T-helper 17 cell (primary cell): ENCODE measurements at regions not wholly inside any gene's neighbourhood (a gene's known extent, or its start where the extent isn't known, plus 50 kb on each side); places are given as distances from the start of the nearest gene placed in this dataset.

Source experiments
- ATAC-seq: fragments of 150-1000 bp; cut with Tn5 transposase; 2 replicates; pipeline ENCODE4 v1.10.0; 2021; ENCODE audit warnings: mild to moderate bottlenecking, moderate library complexity
- DNase-seq, 3 donors: peaks; one replicate each; pipeline versions ENCODE4 v3.0.0 to v3.0.0-alpha.2; 2020 to 2021
- H3K9me3 ChIP-seq: one replicate; pipeline ENCODE4 v1.7.0; 2013; ENCODE audit warnings: low read length, mild to moderate bottlenecking; ENCODE audit not compliant: control insufficient read depth, poor library complexity, severe bottlenecking
- H3K27ac Mint-ChIP-seq: one replicate; pipeline ENCODE4 v1.8.0; 2022; ENCODE audit warnings: mild to moderate bottlenecking, moderate library complexity, mixed read lengths
- H3K27me3 Mint-ChIP-seq: one replicate; pipeline ENCODE4 v1.8.0; 2022; ENCODE audit warnings: mixed read lengths
- H3K36me3 Mint-ChIP-seq: one replicate; pipeline ENCODE4 v1.8.0; 2022; ENCODE audit warnings: low read depth, mixed read lengths
- H3K4me1 Mint-ChIP-seq: one replicate; pipeline ENCODE4 v1.8.0; 2022; ENCODE audit warnings: mild to moderate bottlenecking, mixed read lengths
- H3K4me3 Mint-ChIP-seq: one replicate; pipeline ENCODE4 v1.8.0; 2022; ENCODE audit warnings: mild to moderate bottlenecking, moderate library complexity, mixed read lengths

DNA sequence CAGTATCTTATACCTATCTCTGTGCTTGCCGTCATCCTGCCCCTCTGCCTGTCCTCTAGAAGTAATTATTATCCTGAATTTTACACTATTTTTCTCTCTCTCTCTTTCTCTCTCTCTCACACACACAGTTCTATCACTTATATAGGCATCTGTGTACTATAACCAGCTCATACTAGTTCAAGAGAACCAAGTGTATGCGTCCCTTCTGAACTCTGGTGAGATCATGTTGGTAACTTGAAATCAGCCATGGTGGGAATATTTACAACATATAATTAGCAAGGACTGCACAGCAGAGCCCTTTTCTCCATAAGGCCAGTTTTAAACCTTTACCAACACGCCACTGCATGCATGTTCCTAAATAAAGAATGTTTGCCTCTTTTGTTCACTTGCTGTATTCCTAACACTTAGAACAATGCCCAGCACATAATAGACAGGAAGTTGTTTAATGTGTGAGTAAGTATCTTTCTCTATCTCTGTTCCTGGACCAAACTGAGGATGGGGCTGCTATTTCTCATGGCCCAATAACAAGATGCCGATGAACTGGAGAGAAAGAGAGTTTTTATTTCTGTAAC lies 51.1 kb upstream of the IL21 start:
- Mint-ChIP-seq H3K36me3 (peaks cover 5% of the 10 kb centered on the region), H3K4me1 (peaks cover 22% of the 10 kb centered on the region), H3K27ac (no peak overlapping the region), H3K27me3 (peaks cover 2% of the 10 kb centered on the region), H3K4me3 (no peak overlapping the region)
- DNase-seq (no peak), ATAC-seq (no peak)
- H3K9me3 ChIP-seq, result no peaks in the 10 kb centered on the region

DNA sequence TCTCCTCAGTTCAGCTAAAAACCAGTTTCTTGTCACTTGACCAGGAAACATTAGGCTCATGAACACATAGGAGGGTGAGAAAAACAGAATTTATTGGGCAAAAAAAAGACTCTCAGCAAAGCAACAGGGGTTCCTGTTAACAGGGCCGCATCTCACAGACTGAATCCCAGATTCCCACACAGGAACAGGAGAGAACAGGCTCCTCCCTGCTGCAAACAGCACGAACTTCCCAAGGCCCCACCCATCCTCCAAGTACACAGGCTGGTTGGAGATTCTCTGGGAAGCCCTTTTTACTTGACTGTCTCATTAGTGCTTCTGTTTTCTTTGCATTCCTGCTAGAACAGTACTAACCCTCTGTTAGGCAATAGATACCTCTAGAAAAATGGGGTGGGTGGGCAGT lies 52.4 kb upstream of the IL21 start:
- Mint-ChIP-seq H3K4me1 (peaks cover 16% of the 10 kb centered on the region), H3K27ac (no peak overlapping the region), H3K27me3 (peaks cover 9% of the 10 kb centered on the region)

DNA sequence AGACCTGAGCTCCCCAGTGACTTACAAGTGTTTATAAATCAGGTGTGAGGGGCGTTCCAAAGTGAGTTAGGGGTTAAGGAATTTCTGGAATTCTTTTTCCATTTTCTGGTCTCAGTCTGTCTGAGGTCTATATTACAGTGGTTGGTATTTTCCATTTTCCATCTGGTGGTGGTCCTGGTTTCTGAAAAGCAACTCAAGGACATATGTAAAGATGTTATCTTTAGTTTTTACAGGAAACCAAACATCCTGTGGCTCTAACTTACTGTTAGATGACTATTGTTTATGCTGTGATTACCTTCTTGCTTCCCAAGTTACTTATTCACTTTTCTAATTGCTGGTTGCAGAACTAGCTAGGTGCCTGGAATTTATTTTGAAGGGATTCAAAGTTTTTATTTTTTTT lies 53.5 kb upstream of the IL21 start:
- H3K27me3 Mint-ChIP-seq, result peaks cover 9% of the 10 kb centered on the region
- ATAC-seq (no peak), DNase-seq (no peak)
- peaks cover 9% of the 10 kb centered on the region for H3K4me1 Mint-ChIP-seq
- no peaks in the 10 kb centered on the region for H3K9me3 ChIP-seq
- no peak overlapping the region for H3K4me3 Mint-ChIP-seq
- H3K27ac Mint-ChIP-seq, result peak overlapping the region; percentile 11
- no peaks in the 10 kb centered on the region for H3K36me3 Mint-ChIP-seq

More for the DNA sequence above, 52.4 kb upstream of the IL21 start:
- H3K9me3 ChIP-seq, result no peaks in the 10 kb centered on the region
- DNase-seq (no peak), ATAC-seq (no peak)
- Mint-ChIP-seq H3K4me3 (no peak overlapping the region), H3K36me3 (peaks cover 5% of the 10 kb centered on the region)

DNA sequence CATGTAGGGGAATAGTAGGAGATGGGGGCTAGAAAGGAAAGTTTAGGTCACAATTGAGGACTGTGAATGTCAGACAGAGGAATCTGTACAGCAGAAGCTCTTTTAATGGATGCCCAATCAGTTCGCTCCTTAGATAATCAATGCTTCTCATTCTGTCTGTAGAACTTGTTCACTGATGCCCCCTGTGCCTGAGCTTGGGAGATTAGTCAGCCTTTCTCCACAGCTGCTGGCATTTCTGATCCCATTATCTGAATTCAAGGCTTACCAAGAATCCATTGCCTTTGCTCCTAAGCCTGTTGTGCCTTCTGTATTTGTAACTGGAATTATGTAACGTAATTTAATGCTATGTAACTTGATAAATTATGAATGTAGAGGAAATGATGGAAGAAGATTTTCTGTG lies 53.2 kb upstream of the BBS12 start:
- no peak overlapping the region for H3K27ac Mint-ChIP-seq
- no peak for ATAC-seq
- peaks cover 2% of the 10 kb centered on the region for H3K36me3 Mint-ChIP-seq
- H3K4me1 Mint-ChIP-seq, result no peaks in the 10 kb centered on the region
- DNase-seq, result no peak
- peaks cover 9% of the 10 kb centered on the region for H3K27me3 Mint-ChIP-seq
- peaks cover 3% of the 10 kb centered on the region for H3K9me3 ChIP-seq
- no peak overlapping the region for H3K4me3 Mint-ChIP-seq

DNA sequence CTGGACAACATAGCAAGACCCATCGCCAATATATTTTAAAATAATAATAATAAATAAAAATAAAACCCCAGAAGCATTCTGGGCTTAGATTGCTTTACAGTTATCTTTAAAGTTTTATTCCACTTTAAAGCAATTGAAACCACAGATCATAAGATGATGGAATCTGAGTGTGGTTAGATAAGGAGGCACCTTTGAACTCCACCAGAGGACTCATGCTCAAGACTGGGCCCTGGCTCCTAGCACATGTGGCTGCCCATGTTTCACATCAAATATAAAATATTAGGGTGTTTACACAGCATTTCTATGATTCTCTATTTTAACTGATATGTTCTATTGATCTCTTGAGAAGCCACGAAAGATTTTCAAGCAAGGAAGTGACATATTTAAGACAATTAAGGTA lies 52.6 kb upstream of the BBS12 start:
- H3K4me1 Mint-ChIP-seq, result no peaks in the 10 kb centered on the region
- ATAC-seq (no peak), DNase-seq (no peak)
- H3K27ac Mint-ChIP-seq, result no peak overlapping the region
- H3K9me3 ChIP-seq, result peaks cover 3% of the 10 kb centered on the region
- H3K27me3 Mint-ChIP-seq, result peaks cover 9% of the 10 kb centered on the region
- no peak overlapping the region for H3K4me3 Mint-ChIP-seq
- peaks cover 2% of the 10 kb centered on the region for H3K36me3 Mint-ChIP-seq

DNA sequence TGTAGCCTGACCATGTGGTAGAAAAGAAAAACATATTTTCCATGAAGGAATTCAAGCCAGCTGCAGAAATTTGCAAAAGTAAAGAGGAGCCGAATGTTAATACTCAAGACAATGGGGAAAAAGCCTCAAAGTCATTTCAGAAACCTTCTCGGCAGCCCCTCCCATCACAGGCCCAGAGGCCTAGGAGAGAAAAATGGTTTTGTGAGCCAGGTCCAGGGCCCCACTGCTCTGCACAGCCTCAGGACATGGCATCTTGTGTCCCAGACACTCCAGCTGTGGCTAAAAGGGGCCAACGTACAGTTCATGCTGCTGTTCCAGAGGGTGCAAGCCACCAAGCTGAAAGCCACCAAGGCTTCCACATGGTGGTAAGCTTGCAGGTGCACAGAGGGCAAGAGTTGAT lies 50.9 kb upstream of the BBS12 start:
- Mint-ChIP-seq H3K27me3 (peaks cover 9% of the 10 kb centered on the region), H3K27ac (no peak overlapping the region), H3K4me1 (no peaks in the 10 kb centered on the region), H3K36me3 (peaks cover 2% of the 10 kb centered on the region), H3K4me3 (no peak overlapping the region)
- peaks cover 3% of the 10 kb centered on the region for H3K9me3 ChIP-seq
- DNase-seq, result no peak
- no peak for ATAC-seq
